Nephron progenitor cell (in vitro differentiated cells): ENCODE measurements at regions not wholly inside any gene's neighbourhood (a gene's known extent, or its start where the extent isn't known, plus 50 kb on each side); places are given as distances from the start of the nearest gene placed in this dataset.

Experiments used
- DNase-seq: peaks from one replicate; pipeline ENCODE4 v3.0.0; 2021
- H3K27ac Mint-ChIP-seq: 2 replicates; pipeline ENCODE4 v1.8.0; 2021; ENCODE audit warnings: mild to moderate bottlenecking, moderate library complexity, mixed read lengths
- H3K27me3 Mint-ChIP-seq: 2 replicates; pipeline ENCODE4 v1.8.0; 2021; ENCODE audit warnings: mild to moderate bottlenecking, low read depth, mixed read lengths; ENCODE audit not compliant: poor library complexity
- H3K36me3 Mint-ChIP-seq: 2 replicates; pipeline ENCODE4 v1.8.0; 2021; ENCODE audit warnings: low read depth, mixed read lengths
- H3K4me1 Mint-ChIP-seq: 2 replicates; pipeline ENCODE4 v1.8.0; 2021; ENCODE audit warnings: mixed read lengths
- H3K4me3 Mint-ChIP-seq: 2 replicates; pipeline ENCODE4 v1.8.0; 2021; ENCODE audit warnings: mild to moderate bottlenecking, moderate library complexity, mixed read lengths
- H3K9me3 Mint-ChIP-seq: 2 replicates; pipeline ENCODE4 v1.8.0; 2021; ENCODE audit warnings: mild to moderate bottlenecking, moderate library complexity, mixed read lengths
- CTCF ChIP-seq: fragments of 200-600 bp; sonication (generic); IDR thresholded peaks from 2 replicates; pipeline ENCODE4 v1.5.0; 2021; ENCODE audit warnings: antibody characterized with exemption

DNA sequence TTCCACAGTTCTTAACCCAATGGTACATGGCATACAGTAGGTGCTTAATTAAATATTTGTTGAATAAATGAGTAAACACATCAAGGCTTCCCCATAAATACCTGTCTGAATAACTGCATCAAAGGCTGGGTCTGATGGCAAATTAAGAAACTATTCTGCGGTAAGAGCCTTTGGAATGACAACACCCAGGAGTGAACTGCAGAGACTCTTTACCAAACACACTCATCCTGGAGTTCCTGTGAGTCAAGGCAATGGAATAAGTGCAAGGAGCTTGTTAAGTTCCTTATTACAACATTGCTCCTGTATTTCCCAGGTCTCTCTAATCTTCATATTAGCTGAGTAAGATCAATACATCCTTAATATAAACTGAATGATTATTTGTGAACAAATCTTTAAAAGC is 119.9 kb upstream of the STT3B start:
- no peak for DNase-seq
- no peak for TF ChIP-seq CTCF
- no peak overlapping the region for H3K4me3 Mint-ChIP-seq
- H3K9me3 Mint-ChIP-seq, result no peaks in the 10 kb centered on the region
- H3K27ac Mint-ChIP-seq, result no peak overlapping the region
- peaks cover 3% of the 10 kb centered on the region for H3K27me3 Mint-ChIP-seq
- H3K4me1 Mint-ChIP-seq, result peaks cover 23% of the 10 kb centered on the region
- no peaks in the 10 kb centered on the region for H3K36me3 Mint-ChIP-seq

DNA sequence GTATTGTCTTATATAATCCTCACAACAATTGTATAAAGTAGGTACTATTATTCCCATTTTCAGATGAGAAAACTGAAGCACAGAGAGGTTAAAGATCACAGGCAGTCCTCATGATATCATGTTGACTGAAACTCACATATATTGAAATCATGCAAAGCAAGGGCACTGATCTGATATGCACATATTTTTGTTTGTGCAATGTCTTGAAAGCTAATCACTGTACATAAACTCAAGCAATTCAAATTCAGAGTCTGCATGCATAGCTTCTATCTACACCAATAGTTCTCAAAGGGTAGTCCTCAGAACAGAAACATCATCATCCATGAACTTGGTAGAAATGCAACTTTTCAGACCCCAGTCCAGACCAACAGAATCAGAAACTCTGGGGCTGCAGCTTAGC is 119.2 kb upstream of the STT3B start:
- no peak for TF ChIP-seq CTCF
- peaks cover 3% of the 10 kb centered on the region for H3K27me3 Mint-ChIP-seq
- no peak overlapping the region for H3K27ac Mint-ChIP-seq
- DNase-seq, result no peak
- H3K9me3 Mint-ChIP-seq, result no peaks in the 10 kb centered on the region
- peaks cover 20% of the 10 kb centered on the region for H3K4me1 Mint-ChIP-seq
- no peaks in the 10 kb centered on the region for H3K36me3 Mint-ChIP-seq
- no peak overlapping the region for H3K4me3 Mint-ChIP-seq

DNA sequence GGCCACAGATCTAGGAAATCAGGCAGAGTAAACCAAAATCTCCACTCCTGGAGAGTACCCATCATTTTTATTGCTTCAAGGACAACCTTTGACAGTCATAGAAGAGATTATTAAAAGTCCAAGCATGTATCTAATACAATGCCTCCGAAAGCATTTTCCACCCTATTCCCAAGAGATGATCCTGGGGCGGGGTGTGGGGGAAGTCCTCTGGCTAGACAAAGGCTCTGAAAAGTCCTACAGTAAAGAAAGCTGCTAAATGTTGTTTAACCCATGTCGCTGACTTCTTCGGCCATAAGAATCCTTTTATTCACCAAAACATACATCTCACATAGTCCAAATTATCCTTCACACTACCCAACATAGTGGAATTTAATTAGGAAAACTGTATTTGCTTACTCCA is 115.7 kb upstream of the STT3B start:
- no peak overlapping the region for H3K4me3 Mint-ChIP-seq
- H3K9me3 Mint-ChIP-seq, result no peaks in the 10 kb centered on the region
- no peak for TF ChIP-seq CTCF
- DNase-seq, result no peak
- peaks cover 13% of the 10 kb centered on the region for H3K27me3 Mint-ChIP-seq
- H3K36me3 Mint-ChIP-seq, result no peaks in the 10 kb centered on the region
- peaks cover 6% of the 10 kb centered on the region for H3K4me1 Mint-ChIP-seq
- no peak overlapping the region for H3K27ac Mint-ChIP-seq

DNA sequence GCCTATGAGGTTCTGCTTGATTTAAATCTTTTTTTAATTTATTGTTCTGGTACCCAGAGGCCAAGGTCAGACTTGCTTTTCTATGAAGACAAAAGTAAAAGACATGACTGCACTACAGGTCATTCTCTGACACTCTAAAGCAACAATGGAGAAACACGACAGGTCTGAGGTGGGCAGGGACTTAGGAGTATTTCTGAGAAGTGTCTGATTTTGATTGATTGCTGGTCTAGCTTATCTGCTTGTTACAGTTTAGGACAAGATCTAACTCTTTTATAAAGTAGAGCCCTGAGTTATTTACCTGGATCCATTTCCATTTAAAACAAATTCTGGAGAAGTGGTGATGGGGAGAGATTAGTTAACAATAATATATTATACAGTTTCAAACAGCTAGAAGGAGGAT is 115.2 kb upstream of the STT3B start:
- H3K27me3 Mint-ChIP-seq, result peaks cover 17% of the 10 kb centered on the region
- H3K4me1 Mint-ChIP-seq, result peaks cover 10% of the 10 kb centered on the region
- no peaks in the 10 kb centered on the region for H3K9me3 Mint-ChIP-seq
- H3K36me3 Mint-ChIP-seq, result no peaks in the 10 kb centered on the region
- no peak overlapping the region for H3K4me3 Mint-ChIP-seq
- no peak for DNase-seq
- H3K27ac Mint-ChIP-seq, result no peak overlapping the region
- no peak for TF ChIP-seq CTCF

- H3K27ac Mint-ChIP-seq, result no peak overlapping the region
- no peak for DNase-seq
- peaks cover 4% of the 10 kb centered on the region for H3K9me3 Mint-ChIP-seq
- H3K36me3 Mint-ChIP-seq, result no peaks in the 10 kb centered on the region
- peaks cover 21% of the 10 kb centered on the region for H3K27me3 Mint-ChIP-seq
- no peak overlapping the region for H3K4me3 Mint-ChIP-seq
- TF ChIP-seq CTCF, result no peak
- peaks cover 26% of the 10 kb centered on the region for H3K4me1 Mint-ChIP-seq
These were observed 112.4 kb upstream of the STT3B start for GRCh38 chr3:31420311-31420710.

GRCh38 chr3:31421314-31422048 is 111.2 kb upstream of the STT3B start:
- no peak overlapping the region for H3K4me3 Mint-ChIP-seq
- no peak for DNase-seq
- H3K4me1 Mint-ChIP-seq, result peaks cover 24% of the 10 kb centered on the region
- H3K9me3 Mint-ChIP-seq, result peaks cover 14% of the 10 kb centered on the region
- peaks cover 21% of the 10 kb centered on the region for H3K27me3 Mint-ChIP-seq
- H3K27ac Mint-ChIP-seq, result no peak overlapping the region
- no peak for TF ChIP-seq CTCF
- H3K36me3 Mint-ChIP-seq, result peaks cover 5% of the 10 kb centered on the region
